ENCODE measurements at regions not wholly inside any gene's neighbourhood (a gene's known extent, or its start where the extent isn't known, plus 50 kb on each side); places are given as distances from the start of the nearest gene placed in this dataset.

GRCh38 chr21:25375675-25376074 lies 231.6 kb downstream of the MRPL39 start:
- no peak for DNase-seq

DNA sequence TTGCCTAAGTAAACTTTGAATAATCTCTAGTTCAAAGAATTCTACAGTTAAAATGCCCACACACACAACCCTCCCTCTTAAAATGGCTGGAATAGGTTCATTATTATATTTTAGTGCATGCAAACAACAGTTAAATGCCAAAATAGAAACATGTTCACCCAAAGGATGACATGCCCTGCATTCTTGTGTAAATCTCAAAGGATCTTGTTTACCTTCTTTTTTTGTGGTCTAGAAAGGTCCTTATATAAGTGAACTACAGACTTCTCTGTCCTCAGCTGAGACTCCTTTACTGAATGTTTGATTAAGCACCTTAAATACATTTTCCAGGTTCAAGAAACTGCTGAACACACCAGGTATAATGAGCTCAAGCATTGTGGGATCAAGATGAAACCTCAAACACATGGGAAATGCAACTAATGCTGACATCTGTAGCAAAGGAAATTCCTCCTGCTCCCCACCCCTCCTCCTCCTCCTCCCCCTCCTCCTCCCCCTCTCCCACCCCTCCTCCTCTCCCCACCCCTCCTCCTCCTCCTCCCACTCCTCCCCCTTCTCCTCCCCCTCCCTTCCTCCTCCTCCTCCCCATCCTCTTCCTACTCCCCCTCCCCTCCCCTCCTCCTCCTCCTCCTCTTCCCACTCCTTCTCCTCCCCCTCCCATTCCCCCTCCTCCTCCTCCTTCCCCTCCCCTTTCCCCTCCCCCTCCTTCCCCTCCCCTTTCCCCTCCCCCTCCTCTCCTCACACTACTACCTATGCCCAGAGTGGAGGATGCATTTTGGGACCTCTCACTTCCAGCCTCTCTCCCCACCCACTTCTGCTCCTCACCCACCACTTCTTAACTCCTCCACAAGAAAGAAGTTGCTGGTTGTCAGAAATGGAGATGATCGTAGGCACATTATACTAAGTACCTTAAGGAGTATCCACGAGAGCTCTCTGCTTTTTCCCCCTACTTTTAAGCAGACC lies 233.9 kb downstream of the MRPL39 start:
- no peak for DNase-seq

- DNase-seq = no peak
These were observed 235.3 kb downstream of the MRPL39 start for GRCh38 chr21:25371841-25372425.

DNA sequence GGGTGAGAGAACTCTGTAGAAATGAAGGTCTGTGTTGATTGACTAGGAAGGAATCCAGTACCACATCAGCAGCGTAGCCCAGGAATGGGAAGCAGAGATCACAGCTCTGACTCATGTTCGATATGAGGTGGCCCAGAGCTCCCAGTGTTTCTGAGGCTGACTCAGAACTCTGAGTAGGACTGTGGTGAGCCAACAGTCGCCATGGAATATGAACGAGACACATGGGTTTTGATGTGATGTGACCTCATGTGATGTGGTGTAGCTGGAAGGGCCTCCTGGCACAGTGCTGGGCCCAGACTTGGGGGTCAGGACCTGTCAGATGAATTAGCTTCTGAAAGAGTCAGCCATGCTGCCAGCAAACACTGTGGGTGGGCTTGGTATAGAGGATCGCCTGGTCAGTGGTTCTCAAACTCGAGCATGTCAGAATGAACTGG lies 237.0 kb downstream of the MRPL39 start:
- no peak for DNase-seq

- no peak for DNase-seq
These were observed 237.6 kb downstream of the MRPL39 start for GRCh38 chr21:25369524-25370300.

DNA sequence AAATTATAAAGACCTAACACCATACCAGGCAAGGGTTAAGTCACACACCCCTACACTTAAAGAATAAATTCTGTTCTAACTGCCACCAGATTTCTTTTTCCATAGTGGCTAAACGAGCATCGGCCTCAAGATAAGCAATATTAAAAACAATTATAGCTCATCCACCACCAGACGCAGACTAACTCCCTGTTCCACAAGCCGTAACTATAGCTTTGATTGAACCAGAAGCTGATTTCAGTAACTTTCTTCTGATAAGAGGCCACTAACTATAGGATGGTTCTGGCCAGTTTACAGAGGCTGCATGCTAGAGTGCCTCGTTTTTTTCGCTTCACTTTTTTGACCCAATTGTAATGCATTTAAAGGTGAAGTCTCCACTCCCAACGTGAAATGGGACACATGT lies 238.8 kb downstream of the MRPL39 start:
- no peak for DNase-seq

DNA sequence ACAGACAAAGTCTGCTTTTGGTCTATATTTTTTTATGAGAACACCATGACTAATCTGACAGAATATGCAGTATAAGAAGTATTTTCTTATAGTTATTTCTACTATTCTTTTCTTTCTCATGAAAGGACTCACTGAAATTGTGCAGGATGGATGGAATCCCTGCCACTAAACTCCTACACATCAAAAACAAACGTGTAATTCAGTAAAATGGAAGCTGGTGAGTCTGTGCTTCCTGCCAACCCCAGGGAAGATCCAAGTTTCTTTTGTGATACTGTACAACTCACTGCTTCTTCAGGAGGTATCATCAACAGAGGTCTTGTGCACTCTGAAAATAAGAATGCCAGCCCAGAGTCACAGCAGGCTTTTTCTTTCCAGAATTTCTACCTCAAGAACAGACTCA lies 241.2 kb downstream of the MRPL39 start:
- no peak for DNase-seq

DNA sequence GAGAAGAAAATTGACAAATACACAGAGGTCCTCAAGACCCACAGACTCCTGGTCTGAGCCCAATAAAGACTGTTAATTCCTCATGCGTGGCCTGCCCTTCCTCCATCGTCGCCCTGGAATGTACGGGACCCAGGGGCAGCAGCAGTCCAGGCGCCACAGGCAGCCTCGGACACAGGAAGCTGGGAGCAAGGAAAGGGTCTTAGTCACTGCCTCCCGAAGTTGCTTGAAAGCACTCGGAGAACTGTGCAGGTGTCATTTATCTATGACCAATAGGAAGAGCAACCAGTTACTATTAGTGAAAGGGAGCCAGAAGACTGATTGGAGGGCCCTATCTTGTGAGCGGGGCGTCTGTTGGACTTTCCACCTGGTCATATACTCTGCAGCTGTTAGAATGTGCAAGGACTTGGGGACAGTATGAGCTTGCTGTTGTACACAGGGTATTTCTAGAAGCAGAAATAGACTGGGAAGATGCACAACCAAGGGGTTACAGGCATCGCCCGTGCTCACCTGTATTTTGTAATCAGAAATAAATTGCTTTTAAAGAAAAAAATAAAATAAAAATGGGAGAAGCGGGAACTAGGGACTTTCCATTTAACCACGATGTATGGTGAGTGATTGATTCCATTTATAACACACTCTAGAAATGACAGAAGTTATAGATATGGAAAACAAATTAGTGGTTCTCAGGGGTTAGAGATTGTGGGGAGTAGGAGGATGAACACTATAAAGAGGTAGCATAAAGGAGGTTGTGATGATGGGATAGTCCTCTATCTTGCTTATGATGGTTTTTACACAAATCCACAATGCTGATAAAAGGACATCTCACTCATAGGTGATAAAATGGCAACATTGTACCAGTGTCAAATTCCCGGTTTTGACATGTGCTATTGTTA lies 244.7 kb downstream of the MRPL39 start:
- no peak for DNase-seq

DNA sequence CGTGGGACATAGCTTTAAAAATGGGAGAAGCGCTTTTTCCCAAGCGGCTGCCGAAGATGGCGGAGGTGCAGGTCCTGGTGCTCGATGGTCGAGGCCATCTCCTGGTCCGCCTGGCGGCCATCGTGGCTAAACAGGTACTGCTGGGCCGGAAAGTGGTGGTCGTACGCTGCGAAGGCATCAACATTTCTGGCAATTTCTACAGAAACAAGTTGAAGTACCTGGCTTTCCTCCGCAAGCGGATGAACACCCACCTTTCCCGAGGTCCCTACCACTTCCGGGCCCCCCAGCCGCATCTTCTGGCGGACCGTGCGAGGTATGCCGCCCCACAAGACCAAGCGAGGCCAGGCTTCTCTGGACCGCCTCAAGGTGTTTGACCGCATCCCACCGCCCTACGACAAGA lies 245.5 kb downstream of the MRPL39 start:
- no peak for DNase-seq

DNA sequence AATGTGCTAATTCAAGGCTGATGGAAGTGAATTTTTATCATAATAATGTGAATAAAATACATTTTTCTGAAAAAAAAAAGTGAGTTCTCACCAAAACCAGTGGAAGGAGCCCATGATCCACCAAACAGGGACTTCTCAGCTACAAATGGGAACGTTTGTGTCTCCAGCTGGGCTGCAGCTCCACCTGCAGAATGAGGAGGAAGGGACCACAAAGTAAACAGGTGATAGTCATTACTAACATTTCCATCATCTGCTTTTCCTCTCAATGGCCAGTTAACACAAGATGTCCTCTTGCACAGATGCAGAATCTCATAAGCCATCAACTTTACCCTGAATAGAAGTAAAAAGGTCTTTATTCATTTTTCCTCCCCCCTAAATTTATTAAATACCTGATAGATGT lies 246.2 kb downstream of the MRPL39 start:
- no peak for DNase-seq

- DNase-seq = no peak
These were observed 246.7 kb downstream of the MRPL39 start for GRCh38 chr21:25360593-25360992.

DNA sequence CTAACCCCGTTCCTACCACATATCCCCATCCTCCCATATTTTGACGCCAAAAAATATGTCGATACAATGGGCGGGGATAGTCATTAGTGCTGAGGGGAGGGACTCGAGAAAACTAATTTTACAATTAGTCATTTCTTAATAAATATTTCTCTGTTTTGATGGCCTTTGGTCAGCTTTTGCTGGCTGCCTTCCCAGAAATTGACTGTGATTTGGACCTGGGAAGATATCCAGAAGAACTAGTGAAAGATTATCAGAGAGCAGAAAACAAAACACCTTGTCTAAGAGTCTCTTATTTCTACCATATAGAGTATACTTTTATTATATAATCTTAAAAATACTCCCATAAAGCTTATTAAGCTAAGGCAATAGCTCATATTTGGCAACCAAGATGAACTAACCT lies 247.6 kb downstream of the MRPL39 start:
- DNase-seq = no peak

DNA sequence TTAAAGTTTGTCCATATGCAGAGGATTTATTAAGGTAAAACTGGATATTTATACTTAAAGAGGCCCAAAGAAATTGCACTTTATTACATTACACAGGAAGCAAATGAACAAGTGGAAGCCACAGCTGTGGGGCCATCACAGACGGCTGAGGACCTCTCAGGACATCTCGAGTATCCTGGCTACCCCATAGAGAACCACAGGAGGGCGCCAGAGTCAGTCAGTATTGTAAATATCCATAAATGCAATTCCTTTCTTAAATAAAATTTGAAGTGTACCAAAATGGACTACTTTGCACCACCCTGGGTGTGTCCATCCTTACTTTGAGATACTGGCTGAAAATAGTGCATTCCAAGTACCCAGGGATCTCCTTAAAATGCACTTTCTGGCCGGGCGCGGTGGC lies 257.2 kb downstream of the MRPL39 start:
- DNase-seq = no peak

DNA sequence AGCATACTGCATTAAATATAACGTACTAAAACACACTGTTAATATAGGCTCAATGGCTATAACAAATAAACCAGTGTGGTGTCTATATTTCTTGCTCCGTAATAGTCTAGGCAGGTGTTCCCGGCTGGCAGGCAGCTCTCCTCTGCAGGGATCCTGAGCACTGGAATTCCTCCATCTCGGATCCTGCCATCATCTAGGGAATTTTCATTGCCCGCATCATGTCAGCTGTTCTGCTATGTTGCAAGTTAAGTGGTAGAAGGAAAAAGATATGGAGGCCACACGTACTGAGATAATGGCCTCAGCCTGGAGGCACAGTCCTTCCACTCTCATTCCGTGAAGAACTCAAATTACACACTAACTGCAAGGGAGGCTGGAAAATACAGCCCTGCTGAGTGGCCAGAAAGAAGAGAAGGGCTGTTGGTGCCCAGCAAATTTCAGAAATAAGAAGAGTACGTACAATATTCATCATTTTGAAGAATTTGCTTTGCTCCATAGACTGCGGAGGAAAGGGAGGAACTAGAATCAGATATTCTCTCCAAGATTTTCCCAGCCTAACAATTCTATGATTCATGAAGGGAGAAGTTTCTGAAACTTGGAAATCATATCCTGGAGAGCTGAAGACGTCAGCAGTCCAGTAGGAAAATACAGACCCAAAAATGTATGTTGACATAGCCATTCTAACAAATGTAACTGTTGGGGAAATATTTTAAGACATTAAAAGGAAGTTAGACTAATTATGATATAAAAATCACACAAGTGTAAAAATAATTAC lies 263.3 kb downstream of the MRPL39 start:
- no peak for DNase-seq

DNA sequence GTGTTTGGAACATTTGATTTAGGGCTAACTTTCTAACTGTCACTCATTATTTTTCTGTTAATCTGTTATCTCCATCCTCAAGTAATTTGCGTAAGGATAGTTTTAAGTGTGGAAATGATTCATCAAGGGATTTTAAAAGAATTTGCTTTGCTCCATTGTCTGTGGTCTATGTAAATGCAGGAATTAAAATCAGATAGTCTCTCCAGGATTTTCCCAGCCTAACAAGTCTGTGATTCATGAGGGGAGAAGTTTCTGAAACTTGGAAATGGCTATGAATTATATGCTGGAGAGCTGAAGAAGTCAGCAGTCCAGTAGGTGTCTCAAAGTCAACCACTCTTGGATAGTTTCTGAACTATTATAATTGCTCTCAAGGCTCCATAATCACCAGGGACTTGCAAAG lies 264.5 kb downstream of the MRPL39 start:
- DNase-seq = no peak

DNA sequence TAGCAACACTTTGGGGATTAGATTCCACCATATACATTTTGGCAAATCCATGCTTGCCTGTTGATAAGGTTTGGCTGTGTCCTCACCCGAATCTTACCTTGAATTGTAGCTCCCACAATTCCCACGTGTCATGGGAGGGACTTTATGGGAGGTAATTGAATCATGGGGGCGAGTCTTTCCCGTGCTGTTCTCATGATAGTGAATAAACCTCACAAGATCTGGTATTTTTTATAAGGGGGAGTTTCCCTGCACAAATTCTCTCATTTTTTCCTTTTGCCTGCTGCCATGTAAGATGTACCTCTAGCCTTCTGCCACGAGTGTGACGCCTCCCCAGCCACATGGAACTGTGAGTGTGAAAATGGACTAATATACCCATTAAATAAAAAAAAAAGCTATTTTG lies 265.3 kb downstream of the MRPL39 start:
- no peak for DNase-seq

DNA sequence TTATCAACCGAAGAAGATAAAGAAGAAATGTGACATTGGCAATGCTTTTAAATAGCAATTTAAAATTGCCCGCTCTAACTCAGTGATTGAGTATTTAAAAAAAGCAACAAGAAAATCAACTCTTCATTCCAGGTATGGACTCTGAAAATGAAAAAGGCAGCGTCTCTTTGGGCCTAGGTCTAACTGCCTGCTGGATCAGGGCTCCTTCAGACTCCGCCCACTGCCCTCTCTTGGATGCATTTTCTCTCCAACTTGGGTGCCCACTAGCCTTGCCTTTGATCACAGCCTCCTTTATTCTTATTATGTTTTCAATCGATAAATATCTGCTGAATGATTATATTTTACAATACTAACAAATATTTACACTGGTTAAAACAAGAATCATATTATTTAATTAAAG lies 268.9 kb downstream of the MRPL39 start:
- DNase-seq = no peak

- no peak for DNase-seq
These were observed 273.1 kb downstream of the MRPL39 start for GRCh38 chr21:25334046-25334730.

GRCh38 chr21:25331286-25331685 lies 276.0 kb downstream of the MRPL39 start:
- no peak for DNase-seq

DNA sequence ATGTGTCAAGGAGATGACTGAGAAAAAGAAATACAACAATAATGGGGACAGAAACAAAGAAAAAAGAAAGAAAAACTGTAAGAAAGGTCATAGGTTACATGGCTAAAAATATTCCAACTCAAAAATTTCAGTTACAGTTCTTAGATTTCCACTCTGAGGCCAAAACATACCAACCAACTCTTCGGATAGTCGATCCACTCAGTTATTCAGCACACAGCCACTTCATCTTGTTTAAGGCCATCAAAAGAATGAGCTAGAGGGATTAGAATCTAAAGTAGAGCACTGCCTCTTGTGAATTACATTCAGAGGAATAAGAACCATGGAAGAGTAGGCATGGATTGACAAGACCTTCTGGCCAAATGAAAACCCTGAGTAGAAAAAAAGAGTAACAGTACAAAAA lies 277.0 kb downstream of the MRPL39 start:
- no peak for DNase-seq

GRCh38 chr21:25329227-25329825 lies 278.0 kb downstream of the MRPL39 start:
- no peak for DNase-seq
